Sigmoid colon (tissue), 4 donors: ENCODE measurements at regions not wholly inside any gene's neighbourhood (a gene's known extent, or its start where the extent isn't known, plus 50 kb on each side); places are given as distances from the start of the nearest gene placed in this dataset.

ENCODE experiments used
- CTCF ChIP-seq, 4 experiments: fragments of 450-650 bp in 3 of 4; fragments of 200-600 bp in 1 of 4; IDR thresholded peaks; one replicate each; pipeline ENCODE4 v1.5.1; 2016 to 2019; ENCODE audit warnings: antibody characterized with exemption in 4 of 4, mild to moderate bottlenecking in 3 of 4, moderate library complexity in 2 of 4
- POLR2A ChIP-seq, 2 donors: fragments of 450-650 bp; IDR thresholded peaks; one replicate each; pipeline ENCODE4 v1.6.1; 2016; ENCODE audit warnings: antibody characterized with exemption in 2 of 2, mild to moderate bottlenecking in 2 of 2, moderate library complexity in 2 of 2
- POLR2AphosphoS5 ChIP-seq, 4 donors: sonication (generic); formaldehyde crosslinking; IDR thresholded peaks; one replicate each; pipeline ENCODE4 v1.6.1; 2017; ENCODE audit warnings: antibody characterized with exemption in 4 of 4

- TF ChIP-seq POLR2A (IDR thresholded peaks at IDR 0.05) (no peak), CTCF (IDR thresholded peaks at IDR 0.05) (no peak), POLR2AphosphoS5 (IDR thresholded peaks at IDR 0.05) (no peak)
These were observed 444.0 kb upstream of the AZI2 start for GRCh38 chr3:28792604-28793003.
